ENCODE measurements at regions not wholly inside any gene's neighbourhood (a gene's known extent, or its start where the extent isn't known, plus 50 kb on each side); places are given as distances from the start of the nearest gene placed in this dataset.

- FAIRE-seq: no peak
- ChIA-PET CTCF (interaction anchor here (0.6 to 1.2 kb wide), 2 partner anchors 309 to 1372 kb away, joined by 3 read pairs; no protein-coding TSS in a partner anchor), POLR2A (no interaction called here)
- Histone ChIP-seq H3K9ac (replicated peaks; ENCODE audit: extremely low read depth, insufficient read depth, low read length) (no peak overlapping the region), H3K4me1 (ENCODE audit: control insufficient read depth, extremely low read depth, insufficient read depth, low read length) (no peaks in the 10 kb centered on the region), H2AFZ (ENCODE audit: low read depth, low read length) (no peak overlapping the region), H3K4me2 (ENCODE audit: insufficient read depth, low read length) (no peak overlapping the region), H3K27me3 (ENCODE audit: control insufficient read depth in 2 of 2, insufficient read depth in 2 of 2, low read length in 2 of 2) (no peaks in the 10 kb centered on the region), H3K36me3 (ENCODE audit: control insufficient read depth in 2 of 2, extremely low read depth in 1 of 2, insufficient read depth in 2 of 2, low read length in 2 of 2) (no peaks in the 10 kb centered on the region), H3K9me1 (replicated peaks; ENCODE audit: control insufficient read depth, extremely low read depth, insufficient read depth, low read length) (no peaks in the 10 kb centered on the region), H3K4me3 (replicated peaks in 1 of 3; ENCODE audit: insufficient read depth in 1 of 3, low read depth in 1 of 3, low read length in 3 of 3) (no peak overlapping the region), H4K20me1 (replicated peaks; ENCODE audit: control insufficient read depth, extremely low read depth, insufficient read depth, low read length) (no peaks in the 10 kb centered on the region), H3K9me3 (replicated peaks; ENCODE audit: control insufficient read depth, insufficient read depth, low read length) (no peaks in the 10 kb centered on the region), H3K27ac (ENCODE audit: insufficient read depth, low read depth, low read length) (no peak overlapping the region), H3K79me2 (ENCODE audit: control insufficient read depth, insufficient read depth, low read length) (no peaks in the 10 kb centered on the region)
- intact Hi-C loops (cut with micrococcal nuclease) (no loop called here), dilution Hi-C loops (cut with MboI; ENCODE audit: extremely low pct_ligation_motif_present, low sequenced_read_pairs) (no loop called here)
- no peak for TF ChIP-seq POLR2AphosphoS5 (IDR thresholded peaks at IDR 0.05; ENCODE audit: insufficient read depth, low read depth, low read length)
- no peak for TF ChIP-seq POLR2A (IDR thresholded peaks at IDR 0.05; ENCODE audit: low read depth, low read length)
- TF ChIP-seq FOS (IDR thresholded peaks at IDR 0.05; ENCODE audit: borderline replicate concordance, insufficient read depth, low read length): no peak
- no TSS peak for BruUV-seq (replicated peaks)
- no peak for DNase-seq (ENCODE audit: low read depth, low spot score)
Measured at GRCh38 chr9:2418619-2419018, 203.0 kb upstream of the VLDLR start.

GRCh38 chr9:2419347-2419746 is 202.2 kb upstream of the VLDLR start:
- Histone ChIP-seq H2AFZ (ENCODE audit: low read depth, low read length) (no peak overlapping the region), H3K9me3 (replicated peaks; ENCODE audit: control insufficient read depth, insufficient read depth, low read length) (no peaks in the 10 kb centered on the region), H3K27me3 (ENCODE audit: control insufficient read depth in 2 of 2, insufficient read depth in 2 of 2, low read length in 2 of 2) (no peaks in the 10 kb centered on the region), H3K4me3 (replicated peaks in 1 of 3; ENCODE audit: insufficient read depth in 1 of 3, low read depth in 1 of 3, low read length in 3 of 3) (no peak overlapping the region), H3K27ac (ENCODE audit: insufficient read depth, low read depth, low read length) (no peak overlapping the region), H3K4me1 (ENCODE audit: control insufficient read depth, extremely low read depth, insufficient read depth, low read length) (no peaks in the 10 kb centered on the region), H3K9ac (replicated peaks; ENCODE audit: extremely low read depth, insufficient read depth, low read length) (no peak overlapping the region), H3K4me2 (ENCODE audit: insufficient read depth, low read length) (no peak overlapping the region), H3K9me1 (replicated peaks; ENCODE audit: control insufficient read depth, extremely low read depth, insufficient read depth, low read length) (no peaks in the 10 kb centered on the region), H3K36me3 (ENCODE audit: control insufficient read depth in 2 of 2, extremely low read depth in 1 of 2, insufficient read depth in 2 of 2, low read length in 2 of 2) (no peaks in the 10 kb centered on the region), H4K20me1 (replicated peaks; ENCODE audit: control insufficient read depth, extremely low read depth, insufficient read depth, low read length) (no peaks in the 10 kb centered on the region), H3K79me2 (ENCODE audit: control insufficient read depth, insufficient read depth, low read length) (no peaks in the 10 kb centered on the region)
- FAIRE-seq (no peak), DNase-seq (ENCODE audit: low read depth, low spot score) (no peak)
- intact Hi-C loops (cut with micrococcal nuclease) (no loop called here), dilution Hi-C loops (cut with MboI; ENCODE audit: extremely low pct_ligation_motif_present, low sequenced_read_pairs) (no loop called here)
- BruUV-seq (replicated peaks): no TSS peak
- CTCF ChIA-PET: interaction anchor here (1.2 kb wide), 1 partner anchor 309 kb away, joined by 3 read pairs; no protein-coding TSS in a partner anchor
- POLR2A ChIA-PET: no interaction called here
- TF ChIP-seq FOS (IDR thresholded peaks at IDR 0.05; ENCODE audit: borderline replicate concordance, insufficient read depth, low read length) (no peak), GATA2 (IDR thresholded peaks at IDR 0.05; ENCODE audit: insufficient read depth, insufficient read length, low read depth, low read length) (no peak), POLR2AphosphoS5 (IDR thresholded peaks at IDR 0.05; ENCODE audit: insufficient read depth, low read depth, low read length) (no peak), POLR2A (IDR thresholded peaks at IDR 0.05; ENCODE audit: low read depth, low read length) (no peak), CTCF (IDR thresholded peaks at IDR 0.05; ENCODE audit: extremely low read depth in 1 of 2, insufficient read depth in 1 of 2, low read depth in 1 of 2, low read length in 2 of 2) (no peak), MYC (IDR thresholded peaks at IDR 0.05; ENCODE audit: low read depth, low read length) (no peak), JUN (IDR thresholded peaks at IDR 0.05; ENCODE audit: borderline replicate concordance, insufficient read depth, insufficient read length, low read depth) (no peak), EZH2 (IDR thresholded peaks at IDR 0.05; ENCODE audit: borderline replicate concordance, low read depth, low read length, severe bottlenecking) (no peak)
- TF ChIP-seq, protein P1, sequence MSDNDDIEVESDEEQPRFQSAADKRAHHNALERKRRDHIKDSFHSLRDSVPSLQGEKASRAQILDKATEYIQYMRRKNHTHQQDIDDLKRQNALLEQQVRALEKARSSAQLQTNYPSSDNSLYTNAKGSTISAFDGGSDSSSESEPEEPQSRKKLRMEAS (IDR thresholded peaks at IDR 0.05; ENCODE audit: insufficient read depth, insufficient read length): no peak
